Osteocyte (in vitro differentiated cells): ENCODE measurements at regions not wholly inside any gene's neighbourhood (a gene's known extent, or its start where the extent isn't known, plus 50 kb on each side); places are given as distances from the start of the nearest gene placed in this dataset.
A peak's percentile ranks its signal among the peaks of the same experiment; 100 is the strongest.
"Not testable (repeated sequence)": the region's sequence is repeated elsewhere in the genome, so short reads cannot be mapped to it uniquely, and the experiment has no call there.

Source experiments
- DNase-seq: peaks from one replicate; pipeline ENCODE4 v3.0.0; 2021; ENCODE audit warnings: mixed read lengths; ENCODE audit not compliant: unreplicated experiment; ENCODE audit errors: extremely low spot score
- H3K27ac Mint-ChIP-seq: one replicate; pipeline ENCODE4 v1.8.0; 2021; ENCODE audit warnings: mild to moderate bottlenecking, mixed read lengths; ENCODE audit not compliant: unreplicated experiment
- H3K27me3 Mint-ChIP-seq: one replicate; pipeline ENCODE4 v1.8.0; 2021; ENCODE audit warnings: mixed read lengths; ENCODE audit not compliant: unreplicated experiment
- H3K36me3 Mint-ChIP-seq: one replicate; pipeline ENCODE4 v1.8.0; 2021; ENCODE audit warnings: mixed read lengths; ENCODE audit not compliant: unreplicated experiment
- H3K4me1 Mint-ChIP-seq: one replicate; pipeline ENCODE4 v1.8.0; 2021; ENCODE audit warnings: mixed read lengths; ENCODE audit not compliant: unreplicated experiment
- H3K4me3 Mint-ChIP-seq: one replicate; pipeline ENCODE4 v1.8.0; 2021; ENCODE audit warnings: mild to moderate bottlenecking, moderate library complexity, mixed read lengths; ENCODE audit not compliant: unreplicated experiment
- H3K9me3 Mint-ChIP-seq: one replicate; pipeline ENCODE4 v1.8.0; 2021; ENCODE audit warnings: mixed read lengths; ENCODE audit not compliant: unreplicated experiment
- CTCF ChIP-seq: fragments of 200-600 bp; sonication (generic); IDR thresholded peaks from 2 replicates; pipeline ENCODE4 v1.5.0; 2021; ENCODE audit warnings: antibody characterized with exemption, mild to moderate bottlenecking, moderate library complexity

DNA sequence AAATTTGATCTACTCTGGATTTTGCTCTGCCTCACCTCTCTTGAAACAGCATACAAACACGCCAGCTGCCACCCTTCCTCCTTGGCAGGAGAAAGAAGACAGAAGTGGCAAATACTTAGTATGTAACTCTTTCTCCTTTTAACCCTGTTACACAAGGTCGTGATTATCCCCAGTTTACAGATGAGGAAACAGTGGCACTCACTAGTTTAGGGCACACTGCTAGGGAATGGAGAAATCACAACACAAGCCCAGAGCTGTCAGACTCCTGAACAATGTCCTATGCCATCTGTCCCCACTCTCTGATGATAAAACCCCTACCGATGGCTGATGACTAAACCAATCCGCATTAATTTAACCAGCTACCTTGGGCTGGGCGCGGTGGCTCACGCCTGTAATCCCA lies 79.7 kb downstream of the FGD2 start:
- TF ChIP-seq CTCF = no peak
- Mint-ChIP-seq H3K27ac (no peak overlapping the region), H3K9me3 (no peaks in the 10 kb centered on the region), H3K36me3 (no peaks in the 10 kb centered on the region), H3K27me3 (no peaks in the 10 kb centered on the region), H3K4me3 (no peak overlapping the region), H3K4me1 (peaks cover 23% of the 10 kb centered on the region)
- no peak for DNase-seq

DNA sequence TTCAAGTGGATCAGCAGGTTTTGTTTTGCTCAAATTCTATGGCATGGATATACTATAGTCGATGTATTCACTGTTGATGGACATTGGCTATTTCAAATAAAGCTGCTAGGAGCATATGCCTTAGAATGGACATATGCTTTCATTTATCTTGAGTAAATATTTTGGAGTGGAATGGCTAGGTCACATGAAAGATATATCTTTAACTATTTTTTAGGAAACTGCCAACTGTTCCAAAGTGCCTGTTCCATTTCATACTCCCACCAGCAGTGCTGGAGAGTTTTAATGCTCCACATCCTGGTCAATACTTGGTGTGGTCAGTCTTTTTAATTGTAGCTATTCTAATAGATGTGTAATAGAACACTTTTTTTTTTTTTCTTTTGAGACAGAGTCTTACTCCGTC lies 81.1 kb upstream of the PIM1 start:
- no peak for DNase-seq
- no peak overlapping the region for H3K4me3 Mint-ChIP-seq
- H3K27me3 Mint-ChIP-seq = no peaks in the 10 kb centered on the region
- peaks cover 16% of the 10 kb centered on the region for H3K4me1 Mint-ChIP-seq
- H3K36me3 Mint-ChIP-seq = no peaks in the 10 kb centered on the region
- H3K27ac Mint-ChIP-seq = peak overlapping the region; percentile 45
- no peaks in the 10 kb centered on the region for H3K9me3 Mint-ChIP-seq
- no peak for TF ChIP-seq CTCF

GRCh38 chr6:37089783-37090182 lies 80.2 kb upstream of the PIM1 start:
- Mint-ChIP-seq H3K36me3 (no peaks in the 10 kb centered on the region), H3K27me3 (no peaks in the 10 kb centered on the region), H3K4me1 (peaks cover 16% of the 10 kb centered on the region), H3K9me3 (no peaks in the 10 kb centered on the region), H3K27ac (no peak overlapping the region), H3K4me3 (no peak overlapping the region)
- no peak for TF ChIP-seq CTCF
- no peak for DNase-seq

DNA sequence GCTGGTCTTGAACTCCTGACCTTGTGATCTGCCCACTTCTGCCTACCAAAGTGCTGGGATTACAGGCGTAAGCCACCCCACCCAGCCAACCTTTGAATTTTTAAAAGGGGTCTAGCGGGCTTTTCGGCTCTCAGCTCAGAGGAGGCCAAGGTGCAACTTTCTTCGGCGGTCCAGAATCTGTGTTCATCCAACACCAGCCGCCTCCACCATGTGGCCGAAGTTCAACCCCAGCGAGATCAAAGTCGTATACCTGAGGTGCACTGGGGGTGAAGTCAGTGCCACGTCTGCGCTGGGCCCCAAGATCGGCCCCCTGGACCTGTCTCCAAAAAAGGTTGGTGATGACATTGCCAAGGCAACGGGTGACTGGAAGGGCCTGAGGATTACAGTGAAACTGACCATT lies 78.8 kb upstream of the PIM1 start:
- not testable (repeated sequence) for H3K27ac Mint-ChIP-seq, DNase-seq, H3K27me3 Mint-ChIP-seq, H3K9me3 Mint-ChIP-seq, H3K4me3 Mint-ChIP-seq, H3K36me3 Mint-ChIP-seq
- peaks cover 16% of the 10 kb centered on the region for H3K4me1 Mint-ChIP-seq

GRCh38 chr6:37091586-37091985 lies 78.4 kb upstream of the PIM1 start:
- peaks cover 16% of the 10 kb centered on the region for H3K4me1 Mint-ChIP-seq
- H3K9me3 Mint-ChIP-seq, DNase-seq, H3K36me3 Mint-ChIP-seq, H3K4me3 Mint-ChIP-seq, H3K27me3 Mint-ChIP-seq, H3K27ac Mint-ChIP-seq: not testable (repeated sequence)

DNA sequence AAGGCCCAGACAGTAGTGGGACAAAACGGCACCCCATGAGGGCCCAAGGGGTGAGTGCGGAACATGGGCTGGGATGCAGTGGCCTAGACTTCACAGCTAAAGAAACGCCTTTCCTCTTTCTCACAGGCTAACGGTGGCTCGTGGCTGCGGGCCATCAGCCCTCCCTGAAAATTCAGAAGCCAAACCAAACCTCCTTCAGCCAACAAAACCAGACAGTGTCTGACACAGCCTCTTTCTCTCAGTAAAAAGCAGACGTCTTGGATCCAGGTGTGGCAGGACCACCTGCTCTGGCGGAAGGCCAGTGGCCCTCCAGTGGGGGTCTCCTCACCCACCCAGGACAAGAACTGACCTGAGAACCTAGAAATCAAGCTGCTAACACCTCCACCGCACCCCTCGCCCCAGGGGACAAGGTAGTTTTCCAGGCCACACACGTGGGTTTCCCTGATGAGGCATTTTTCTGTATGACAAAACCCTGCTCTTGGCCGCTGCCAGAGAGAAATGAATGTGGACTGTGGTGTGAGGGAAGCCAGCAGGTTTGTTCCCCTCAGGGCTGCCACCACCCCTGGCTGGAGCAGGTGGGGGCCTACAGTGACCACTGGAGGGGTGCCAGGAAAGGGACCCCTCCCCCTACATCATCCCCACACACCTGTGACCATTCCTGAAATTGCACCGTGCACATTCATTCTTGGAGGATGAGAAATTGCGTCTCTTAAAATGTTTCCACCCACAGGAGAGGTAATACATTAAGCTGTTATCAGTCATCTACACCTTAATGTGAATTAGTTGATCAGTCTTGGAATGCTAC lies 76.8 kb upstream of the PIM1 start:
- Mint-ChIP-seq H3K36me3 (no peaks in the 10 kb centered on the region), H3K4me3 (no peak overlapping the region), H3K9me3 (no peaks in the 10 kb centered on the region), H3K27me3 (no peaks in the 10 kb centered on the region), H3K27ac (no peak overlapping the region), H3K4me1 (peaks cover 16% of the 10 kb centered on the region)
- no peak for DNase-seq
- no peak for TF ChIP-seq CTCF
